ENCODE measurements at regions not wholly inside any gene's neighbourhood (a gene's known extent, or its start where the extent isn't known, plus 50 kb on each side); places are given as distances from the start of the nearest gene placed in this dataset.

DNA sequence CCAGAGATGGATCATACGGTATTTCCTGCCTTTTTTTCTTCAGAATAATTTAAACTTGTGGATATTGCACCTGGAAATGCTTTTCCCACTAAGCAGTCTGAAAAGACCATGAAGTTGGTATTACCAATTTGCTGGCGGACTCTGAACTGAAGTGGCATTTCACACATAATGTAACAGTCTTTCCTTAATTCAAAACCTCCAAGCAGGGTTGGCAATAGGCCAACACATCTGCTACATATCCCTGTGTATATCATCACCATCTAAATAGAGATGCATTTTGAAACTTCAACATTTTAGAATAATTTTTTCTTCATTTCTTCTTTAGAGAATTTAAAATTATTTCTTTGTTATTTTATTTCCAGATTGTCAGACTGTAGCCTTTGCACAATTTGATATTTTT is 100.5 kb downstream of the TSPAN8 start:
- DNase-seq (ENCODE audit: low spot score): no peak
- no peak overlapping the region for H3K27ac ChIP-seq
- TF ChIP-seq CTCF (IDR thresholded peaks at IDR 0.05): no peak
- H3K36me3 ChIP-seq: no peaks in the 10 kb centered on the region
- no peak overlapping the region for H3K4me3 ChIP-seq
- no peaks in the 10 kb centered on the region for H3K9me3 ChIP-seq
- no peaks in the 10 kb centered on the region for H3K27me3 ChIP-seq
- H3K4me1 ChIP-seq: no peaks in the 10 kb centered on the region

DNA sequence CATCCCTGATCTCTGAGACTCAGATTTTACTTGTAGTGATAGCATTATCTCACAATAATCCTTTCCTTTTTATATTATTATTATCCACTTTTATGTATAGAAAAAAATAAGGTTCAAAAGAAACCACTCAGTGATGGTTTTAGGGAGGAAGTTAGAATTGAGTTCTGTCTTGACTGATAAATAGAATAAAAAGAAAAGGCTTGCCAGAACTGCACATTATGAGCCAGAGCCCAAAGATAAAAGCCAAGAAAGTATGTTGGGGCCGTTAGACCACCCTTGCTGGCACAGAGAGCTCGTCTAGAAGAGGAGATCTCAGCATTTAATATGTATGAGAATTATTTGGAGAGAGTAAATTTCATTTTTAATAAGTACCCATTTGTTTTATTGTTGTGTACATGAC is 103.2 kb downstream of the TSPAN8 start:
- DNase-seq (ENCODE audit: low spot score): no peak
- TF ChIP-seq CTCF (IDR thresholded peaks at IDR 0.05): no peak
- H3K4me1 ChIP-seq: no peaks in the 10 kb centered on the region
- H3K4me3 ChIP-seq: no peak overlapping the region
- H3K36me3 ChIP-seq: no peaks in the 10 kb centered on the region
- no peak overlapping the region for H3K27ac ChIP-seq
- H3K27me3 ChIP-seq: no peaks in the 10 kb centered on the region
- H3K9me3 ChIP-seq: no peaks in the 10 kb centered on the region

GRCh38 chr12:71046215-71046614 is 111.6 kb downstream of the TSPAN8 start:
- no peak for TF ChIP-seq CTCF (IDR thresholded peaks at IDR 0.05)
- Histone ChIP-seq H3K9me3 (no peaks in the 10 kb centered on the region), H3K36me3 (no peaks in the 10 kb centered on the region), H3K4me3 (no peak overlapping the region), H3K4me1 (no peaks in the 10 kb centered on the region), H3K27ac (no peak overlapping the region), H3K27me3 (no peaks in the 10 kb centered on the region)
- DNase-seq (ENCODE audit: low spot score): no peak

DNA sequence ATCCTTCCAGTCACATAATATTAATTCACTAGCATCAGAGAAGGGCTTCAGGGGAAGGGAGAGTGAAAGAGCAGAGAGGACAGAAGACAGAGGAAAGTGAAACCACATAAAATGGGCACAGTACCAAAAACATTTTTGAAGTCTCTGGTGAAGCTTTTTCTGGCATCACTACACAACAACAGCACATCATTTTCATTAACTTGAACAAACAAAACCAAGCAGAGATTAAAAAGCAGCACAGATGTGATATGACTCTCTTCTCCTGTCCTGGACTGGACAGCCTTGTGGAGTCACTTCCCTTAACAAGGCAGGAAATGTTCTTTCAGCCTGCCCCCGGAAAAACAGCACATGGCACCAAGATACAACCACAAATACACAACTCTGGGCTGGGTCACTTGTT is 112.0 kb downstream of the TSPAN8 start:
- Histone ChIP-seq H3K27me3 (no peaks in the 10 kb centered on the region), H3K27ac (no peak overlapping the region), H3K9me3 (no peaks in the 10 kb centered on the region), H3K4me3 (no peak overlapping the region), H3K4me1 (no peaks in the 10 kb centered on the region), H3K36me3 (no peaks in the 10 kb centered on the region)
- TF ChIP-seq CTCF (IDR thresholded peaks at IDR 0.05): no peak
- no peak for DNase-seq (ENCODE audit: low spot score)

- TF ChIP-seq CTCF (IDR thresholded peaks at IDR 0.05): no peak
- Histone ChIP-seq H3K36me3 (no peaks in the 10 kb centered on the region), H3K4me1 (no peaks in the 10 kb centered on the region), H3K9me3 (no peaks in the 10 kb centered on the region), H3K4me3 (no peak overlapping the region), H3K27me3 (no peaks in the 10 kb centered on the region), H3K27ac (no peak overlapping the region)
- no peak for DNase-seq (ENCODE audit: low spot score)
These were observed 116.3 kb downstream of the TSPAN8 start for GRCh38 chr12:71041476-71041875.

GRCh38 chr12:71038960-71039359 is 118.4 kb upstream of the PTPRR start:
- TF ChIP-seq CTCF (IDR thresholded peaks at IDR 0.05): no peak
- no peak overlapping the region for H3K27ac ChIP-seq
- H3K4me3 ChIP-seq: no peak overlapping the region
- H3K27me3 ChIP-seq: no peaks in the 10 kb centered on the region
- H3K9me3 ChIP-seq: no peaks in the 10 kb centered on the region
- H3K4me1 ChIP-seq: no peaks in the 10 kb centered on the region
- H3K36me3 ChIP-seq: no peaks in the 10 kb centered on the region
- DNase-seq (ENCODE audit: low spot score): no peak

All from right atrium auricular region (tissue), 2 donors.